AG04450 (cell line): ENCODE measurements at regions not wholly inside any gene's neighbourhood (a gene's known extent, or its start where the extent isn't known, plus 50 kb on each side); places are given as distances from the start of the nearest gene placed in this dataset.

Experiments
- CTCF ChIA-PET: fragments of 300-600, 350-600 bp; formaldehyde crosslinking; extraction: SDS; loops from one replicate; lab custom pipeline; 2022; ENCODE audit warnings: antibody characterized with exemption, inconsistent platforms; lab: Charles Lee
- POLR2A ChIA-PET: fragments of 350-600 bp; formaldehyde crosslinking; extraction: SDS; loops from one replicate; lab custom pipeline; 2021; ENCODE audit warnings: antibody characterized with exemption, inconsistent platforms; lab: Yijun Ruan, JAX
- DNase-seq: peaks from one replicate; pipeline ENCODE4 v3.0.0-alpha.2; 2011; ENCODE audit warnings: low read depth, low spot score
- H3K27ac ChIP-seq: one replicate; pipeline ENCODE4 v1.5.1; 2012; ENCODE audit warnings: low read depth, low read length, control low read depth
- H3K27me3 ChIP-seq: one replicate; pipeline ENCODE4 v1.6.0; 2012; ENCODE audit warnings: low read length; ENCODE audit not compliant: control insufficient read depth, insufficient read depth
- H3K4me3 ChIP-seq: 2 replicates; pipeline ENCODE4 v1.5.1; 2011; ENCODE audit warnings: mild to moderate bottlenecking, low read depth, low read length, control low read depth
- H3K9me3 ChIP-seq: 2 replicates; pipeline ENCODE4 v1.5.1; 2012; ENCODE audit warnings: low read length; ENCODE audit not compliant: control insufficient read depth, insufficient read depth
- TF ChIP-seq, protein P1 (sequence below): IDR thresholded peaks from 2 replicates; pipeline ENCODE4 v1.5.1; 2011; ENCODE audit warnings: low read depth, low read length, control low read depth, inconsistent platforms

DNA sequence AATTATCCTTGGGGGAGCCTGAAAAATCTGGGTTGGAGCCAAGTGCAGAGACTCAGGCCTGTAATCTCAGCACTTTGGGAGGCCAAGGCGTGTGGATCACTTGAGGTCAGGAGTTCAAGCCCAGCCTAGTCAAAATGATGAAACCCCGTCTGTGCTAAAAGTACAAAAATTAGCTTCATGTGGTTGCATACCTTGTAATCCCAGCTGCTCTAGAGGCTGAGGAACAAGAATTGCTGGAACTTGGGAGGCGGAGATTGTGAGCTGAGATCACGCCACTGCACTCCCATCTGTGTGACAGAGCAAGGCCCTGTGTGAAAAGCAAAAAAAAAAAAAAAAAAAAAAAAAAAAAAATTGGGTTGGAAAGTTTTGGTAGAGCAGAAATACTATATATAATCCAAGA lies 1563.6 kb upstream of the PRMT6 start:
- ChIA-PET CTCF (no interaction called here), POLR2A (no interaction called here)
- no peak for DNase-seq
- Histone ChIP-seq H3K27me3 (no peaks in the 10 kb centered on the region), H3K9me3 (peaks cover 5% of the 10 kb centered on the region; the same call in 1 of the 2 replicates), H3K4me3 (no peak overlapping the region), H3K27ac (no peak overlapping the region)
- TF ChIP-seq, protein P1, sequence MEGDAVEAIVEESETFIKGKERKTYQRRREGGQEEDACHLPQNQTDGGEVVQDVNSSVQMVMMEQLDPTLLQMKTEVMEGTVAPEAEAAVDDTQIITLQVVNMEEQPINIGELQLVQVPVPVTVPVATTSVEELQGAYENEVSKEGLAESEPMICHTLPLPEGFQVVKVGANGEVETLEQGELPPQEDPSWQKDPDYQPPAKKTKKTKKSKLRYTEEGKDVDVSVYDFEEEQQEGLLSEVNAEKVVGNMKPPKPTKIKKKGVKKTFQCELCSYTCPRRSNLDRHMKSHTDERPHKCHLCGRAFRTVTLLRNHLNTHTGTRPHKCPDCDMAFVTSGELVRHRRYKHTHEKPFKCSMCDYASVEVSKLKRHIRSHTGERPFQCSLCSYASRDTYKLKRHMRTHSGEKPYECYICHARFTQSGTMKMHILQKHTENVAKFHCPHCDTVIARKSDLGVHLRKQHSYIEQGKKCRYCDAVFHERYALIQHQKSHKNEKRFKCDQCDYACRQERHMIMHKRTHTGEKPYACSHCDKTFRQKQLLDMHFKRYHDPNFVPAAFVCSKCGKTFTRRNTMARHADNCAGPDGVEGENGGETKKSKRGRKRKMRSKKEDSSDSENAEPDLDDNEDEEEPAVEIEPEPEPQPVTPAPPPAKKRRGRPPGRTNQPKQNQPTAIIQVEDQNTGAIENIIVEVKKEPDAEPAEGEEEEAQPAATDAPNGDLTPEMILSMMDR = no peak

DNA sequence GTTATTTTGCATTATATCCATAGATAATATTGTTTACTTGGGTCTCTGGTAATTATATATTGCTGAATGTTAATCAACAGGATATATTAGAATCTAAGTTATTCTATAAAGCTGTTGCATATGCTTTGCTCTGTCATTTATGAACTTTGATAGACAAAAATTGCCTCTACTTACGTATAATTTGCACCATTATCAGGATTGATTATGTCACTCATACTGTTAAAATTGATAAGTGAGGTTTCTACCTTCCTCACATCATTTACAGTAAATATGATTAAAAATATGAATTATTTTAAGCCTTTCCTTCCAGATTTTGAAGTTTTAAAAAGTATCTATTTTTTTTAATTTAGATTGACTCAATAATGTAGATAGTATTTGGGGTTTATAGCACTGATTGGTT lies 1540.4 kb upstream of the PRMT6 start:
- POLR2A ChIA-PET = no interaction called here
- no peaks in the 10 kb centered on the region; the same call in 1 of the 2 replicates for H3K9me3 ChIP-seq
- TF ChIP-seq, protein P1 = no peak

DNA sequence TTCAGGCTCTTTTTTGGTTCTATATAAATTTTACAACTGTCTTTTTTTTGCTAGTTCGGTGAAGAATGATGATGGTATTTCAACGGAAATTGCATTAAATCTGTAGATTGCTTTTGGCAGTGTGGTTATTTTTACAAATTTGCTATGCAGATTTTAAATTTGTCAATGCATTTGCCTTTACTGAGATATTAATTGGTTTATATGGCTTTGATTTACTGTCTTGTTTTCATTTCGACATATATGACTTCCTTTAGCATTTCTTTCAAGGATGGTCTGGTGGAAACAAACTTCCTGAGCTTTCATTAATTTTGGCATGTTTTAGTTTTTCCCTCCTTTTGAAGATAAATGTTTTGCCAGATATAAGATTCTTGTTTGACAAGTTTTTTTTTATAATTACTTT lies 1522.5 kb upstream of the PRMT6 start:
- DNase-seq = no peak
- POLR2A ChIA-PET = no interaction called here
- no peaks in the 10 kb centered on the region for H3K27me3 ChIP-seq
- no peak overlapping the region for H3K27ac ChIP-seq
- CTCF ChIA-PET = no interaction called here
- H3K4me3 ChIP-seq = no peak overlapping the region
- TF ChIP-seq, protein P1 = no peak
- H3K9me3 ChIP-seq = no peaks in the 10 kb centered on the region

More for the DNA sequence above, 1540.4 kb upstream of the PRMT6 start:
- H3K27ac ChIP-seq = no peak overlapping the region
- CTCF ChIA-PET = no interaction called here
- no peak for DNase-seq
- no peak overlapping the region for H3K4me3 ChIP-seq
- H3K27me3 ChIP-seq = no peaks in the 10 kb centered on the region

DNA sequence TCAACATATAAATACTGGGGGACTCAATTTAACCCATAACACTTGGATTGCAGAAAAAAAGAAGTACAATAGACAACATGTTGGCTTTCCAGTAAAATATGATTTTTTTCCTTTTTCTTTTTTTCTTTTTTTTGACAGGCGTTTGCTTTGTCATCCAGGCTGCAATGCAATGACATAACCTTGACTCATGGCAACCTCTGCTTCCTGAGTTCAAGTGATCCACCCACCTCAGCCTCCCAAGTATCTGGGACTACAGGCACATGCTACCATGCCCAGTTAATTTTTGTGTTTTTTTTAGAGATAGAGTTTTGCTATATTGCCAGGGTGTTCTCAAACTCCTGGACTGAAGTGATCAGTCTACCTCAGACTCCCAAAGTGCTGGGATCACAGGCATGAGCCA lies 1512.0 kb upstream of the PRMT6 start:
- ChIA-PET POLR2A (no interaction called here), CTCF (no interaction called here)
- Histone ChIP-seq H3K27me3 (no peaks in the 10 kb centered on the region), H3K9me3 (peaks cover 9% of the 10 kb centered on the region), H3K4me3 (no peak overlapping the region), H3K27ac (no peak overlapping the region)
- DNase-seq = no peak
- TF ChIP-seq, protein P1 = no peak

DNA sequence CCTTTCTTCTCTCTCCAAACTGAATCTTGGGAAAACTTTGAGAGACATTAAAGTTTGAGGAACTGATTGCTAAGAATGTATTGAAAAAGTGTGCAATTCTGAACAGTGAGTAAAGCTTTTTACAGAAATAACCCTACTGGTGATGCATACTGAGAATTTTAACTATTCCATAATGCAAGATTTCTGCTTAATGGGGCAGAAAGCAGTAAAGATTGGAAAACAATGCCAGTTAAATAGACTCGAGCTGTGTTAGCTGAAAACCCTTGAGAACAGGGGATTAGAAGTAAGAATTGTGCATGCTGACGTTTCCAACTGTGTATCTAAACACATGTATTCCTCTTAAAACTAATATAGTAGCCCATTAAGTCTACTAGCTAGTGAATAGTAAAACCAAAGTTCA lies 1500.2 kb upstream of the PRMT6 start:
- TF ChIP-seq, protein P1 = no peak
- no peak overlapping the region for H3K4me3 ChIP-seq
- CTCF ChIA-PET = no interaction called here
- no peaks in the 10 kb centered on the region for H3K27me3 ChIP-seq
- POLR2A ChIA-PET = no interaction called here
- peaks cover 4% of the 10 kb centered on the region; the same call in 1 of the 2 replicates for H3K9me3 ChIP-seq
- H3K27ac ChIP-seq = no peak overlapping the region
- DNase-seq = no peak
